ENCODE measurements at regions not wholly inside any gene's neighbourhood (a gene's known extent, or its start where the extent isn't known, plus 50 kb on each side); places are given as distances from the start of the nearest gene placed in this dataset.

DNA sequence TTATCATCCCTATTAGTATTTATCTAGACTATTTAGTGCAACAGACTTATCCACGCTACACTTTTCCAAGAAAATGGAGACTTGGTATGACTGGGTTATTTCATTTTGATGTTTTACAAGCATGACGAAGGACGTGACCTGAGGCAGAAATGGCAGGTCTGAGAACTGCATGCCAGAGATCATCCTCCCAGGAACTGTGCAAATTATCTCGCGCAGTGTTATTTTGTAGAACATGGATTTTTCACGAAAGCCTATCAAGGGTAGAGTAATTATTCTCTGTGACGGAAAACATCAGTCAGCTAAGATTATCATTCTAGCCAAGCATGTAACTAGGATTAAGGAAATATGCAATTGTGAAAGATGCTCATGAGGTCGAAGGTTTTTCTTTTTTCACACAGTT is 361.5 kb upstream of the AJAP1 start:
- no peak for ATAC-seq

GRCh38 chr1:4298361-4299083 is 355.9 kb upstream of the AJAP1 start:
- no peak for ATAC-seq

DNA sequence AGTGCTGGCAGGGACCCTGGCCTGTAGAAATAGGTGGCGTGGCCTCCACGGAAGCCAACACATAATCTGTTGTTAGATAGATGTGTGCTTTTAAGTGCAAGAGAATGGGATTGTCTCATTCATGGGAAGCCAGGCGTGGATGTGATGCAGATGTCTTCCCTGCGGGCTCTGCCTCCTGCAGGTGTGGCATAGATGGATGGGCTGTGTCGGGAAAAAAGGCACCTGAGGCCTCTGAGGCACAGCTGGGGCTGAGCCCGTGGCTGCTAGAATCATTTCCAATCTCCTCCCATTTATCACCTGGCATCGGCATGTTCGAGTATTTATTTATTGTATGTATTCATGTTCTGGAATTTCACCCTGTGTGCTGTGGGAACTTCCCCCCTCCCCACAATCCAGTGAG is 353.4 kb upstream of the AJAP1 start:
- no peak for ATAC-seq

DNA sequence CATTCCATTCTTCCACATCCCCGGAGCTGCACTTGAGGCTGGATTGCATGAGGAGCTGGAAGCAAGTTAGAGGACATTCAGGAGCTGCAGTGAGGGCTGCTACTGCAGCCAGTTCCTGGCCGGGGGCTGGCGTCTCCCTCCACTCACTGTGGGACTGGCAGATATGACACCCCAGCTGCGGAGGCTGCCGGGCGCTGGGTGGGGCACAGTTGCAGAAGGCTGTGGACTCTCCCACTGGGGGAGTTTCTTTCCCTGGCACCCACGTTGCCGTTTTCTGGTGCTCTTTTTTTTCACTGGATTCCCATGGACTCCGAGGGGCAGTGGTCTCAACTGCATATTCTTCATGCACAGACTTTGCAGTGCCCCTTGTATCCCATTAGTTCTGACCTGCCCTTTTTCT is 351.1 kb upstream of the AJAP1 start:
- no peak for ATAC-seq

- no peak for ATAC-seq
These were observed 348.7 kb upstream of the AJAP1 start for GRCh38 chr1:4305526-4306301.

DNA sequence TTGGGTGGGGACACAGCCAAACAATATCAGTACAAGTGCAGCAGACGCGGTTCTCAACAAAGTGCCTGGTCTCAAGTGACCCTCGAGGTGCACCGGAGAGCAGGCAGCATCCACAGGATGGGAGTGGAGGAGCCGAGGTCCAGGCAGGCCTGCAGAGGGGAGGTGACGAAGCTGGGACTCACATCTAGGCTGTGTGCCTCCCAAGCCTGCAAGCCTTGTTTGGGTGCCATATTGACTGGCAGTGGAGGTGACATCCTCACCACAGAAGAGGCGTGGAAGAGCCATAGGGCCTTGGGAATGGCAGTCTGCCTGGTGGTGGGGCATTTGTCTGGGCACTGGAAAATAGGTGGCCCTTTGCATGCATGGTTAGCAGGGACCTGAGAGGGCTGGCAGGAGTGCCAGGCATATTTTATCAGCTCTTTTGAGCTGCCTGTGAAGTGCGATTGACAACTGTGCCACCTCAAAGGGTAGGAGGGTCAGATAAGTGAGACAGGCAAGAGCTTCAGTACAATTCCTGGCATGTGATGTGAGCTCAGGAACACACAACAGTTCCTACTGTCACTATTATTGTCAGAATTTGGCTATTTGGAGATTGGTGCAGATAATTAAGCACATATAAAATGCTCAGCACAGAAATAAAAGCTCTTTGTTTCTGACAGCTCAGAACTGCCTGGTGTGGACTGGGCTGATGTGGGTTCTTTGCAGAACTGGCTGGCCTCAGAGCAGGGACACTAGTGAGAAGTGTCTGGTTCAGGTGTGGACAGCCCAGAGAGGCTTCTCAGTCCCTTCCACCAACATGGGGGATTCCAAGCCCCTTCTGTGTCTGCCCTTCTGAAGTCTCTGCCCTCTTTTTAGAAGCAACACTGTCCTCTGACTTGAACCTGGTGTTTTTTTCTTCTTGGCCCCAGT is 347.6 kb upstream of the AJAP1 start:
- no peak for ATAC-seq

GRCh38 chr1:4307468-4307845 is 347.0 kb upstream of the AJAP1 start:
- no peak for ATAC-seq

DNA sequence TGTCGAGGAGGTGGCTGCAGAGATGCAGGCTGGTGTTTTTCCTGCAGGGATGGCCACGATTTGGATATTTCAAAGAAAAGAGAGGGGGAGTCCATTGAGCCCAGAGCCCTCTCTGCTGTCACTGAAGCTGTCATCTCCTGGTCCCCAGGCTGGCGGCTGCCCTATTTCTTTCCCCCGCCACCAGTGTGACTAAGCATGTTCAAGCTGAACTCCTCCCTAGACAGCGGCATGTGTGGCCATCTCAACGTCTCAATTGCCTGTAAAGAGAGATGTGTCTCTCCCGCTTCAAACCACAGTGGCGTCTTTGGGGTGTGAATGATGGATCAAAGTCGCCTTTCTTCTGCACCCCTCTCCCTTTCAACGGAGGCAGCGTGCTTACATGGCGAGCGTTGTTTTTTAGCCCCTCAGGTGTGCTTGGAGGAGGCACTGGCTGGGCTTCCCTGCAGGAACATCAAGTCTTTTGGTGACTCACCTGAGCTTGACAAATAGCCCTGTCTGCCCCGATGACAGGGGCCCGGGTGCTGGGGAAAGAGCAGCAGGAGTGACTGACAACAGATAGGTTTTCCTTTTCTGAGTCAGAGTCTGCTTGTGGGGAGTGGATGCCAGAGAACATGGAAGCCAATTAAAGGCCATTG is 346.4 kb upstream of the AJAP1 start:
- no peak for ATAC-seq

DNA sequence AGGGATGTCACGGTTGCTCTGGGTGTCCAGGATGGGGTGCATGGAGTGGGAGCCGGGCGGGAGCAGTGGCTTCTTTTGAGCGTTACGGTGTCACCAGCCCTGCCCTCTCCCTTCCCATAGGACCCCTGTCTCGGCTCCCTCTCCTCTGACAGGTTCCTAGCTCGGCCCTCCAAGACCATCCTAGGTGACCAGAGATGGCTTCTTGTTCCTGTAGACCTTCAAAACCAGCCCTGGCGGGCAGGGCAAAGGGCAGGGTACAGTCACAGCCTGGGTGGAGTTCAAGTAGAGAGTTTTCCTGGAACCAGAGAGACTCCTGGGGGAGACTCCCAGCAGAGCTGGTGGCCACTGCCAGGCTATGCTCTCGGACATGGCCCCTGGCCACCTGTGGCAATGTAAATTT is 345.6 kb upstream of the AJAP1 start:
- no peak for ATAC-seq

- no peak for ATAC-seq
These were observed 344.6 kb upstream of the AJAP1 start for GRCh38 chr1:4309676-4310320.

GRCh38 chr1:4310396-4310923 is 343.9 kb upstream of the AJAP1 start:
- ATAC-seq = no peak

DNA sequence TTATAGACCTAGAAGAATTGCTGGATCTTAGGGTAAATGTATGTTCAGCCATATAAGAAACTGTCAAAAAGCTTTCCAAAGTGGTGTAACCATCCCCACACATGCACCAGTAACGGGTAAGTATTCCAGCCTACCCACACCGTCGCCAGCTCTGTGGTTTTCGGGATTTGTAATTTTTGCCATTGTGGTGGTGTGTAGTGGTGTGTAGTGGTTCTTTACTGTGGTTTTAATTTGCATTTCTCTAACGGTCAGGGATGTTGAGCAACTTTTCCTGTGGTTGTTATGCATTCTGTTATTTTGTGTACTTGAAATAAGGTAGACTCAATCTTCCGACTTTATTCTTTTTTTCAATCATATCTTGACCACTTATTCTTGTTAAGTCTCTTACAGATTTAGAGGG is 342.4 kb upstream of the AJAP1 start:
- no peak for ATAC-seq

GRCh38 chr1:4315202-4315601 is 339.2 kb upstream of the AJAP1 start:
- no peak for ATAC-seq

DNA sequence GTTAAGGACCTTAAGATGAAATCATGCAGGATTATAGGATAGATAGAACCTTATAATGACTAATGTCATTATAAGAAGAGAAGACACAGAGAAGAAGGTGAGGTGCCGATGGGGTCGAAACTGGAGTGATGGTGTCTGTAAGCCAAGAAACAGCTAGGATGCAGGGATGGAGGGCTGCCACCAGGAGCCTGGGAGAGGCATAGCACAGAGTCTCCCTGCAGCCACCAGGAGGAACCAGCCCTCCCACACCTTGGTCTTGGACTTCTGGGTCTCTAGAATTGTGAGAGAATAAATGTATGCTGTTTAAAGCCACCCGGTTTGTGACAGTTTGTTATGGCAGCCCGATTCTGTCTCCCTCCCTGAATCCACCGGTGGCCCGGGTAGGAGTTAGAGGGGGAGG is 337.2 kb upstream of the AJAP1 start:
- no peak for ATAC-seq

- ATAC-seq = no peak
These were observed 335.7 kb upstream of the AJAP1 start for GRCh38 chr1:4318720-4319119.

DNA sequence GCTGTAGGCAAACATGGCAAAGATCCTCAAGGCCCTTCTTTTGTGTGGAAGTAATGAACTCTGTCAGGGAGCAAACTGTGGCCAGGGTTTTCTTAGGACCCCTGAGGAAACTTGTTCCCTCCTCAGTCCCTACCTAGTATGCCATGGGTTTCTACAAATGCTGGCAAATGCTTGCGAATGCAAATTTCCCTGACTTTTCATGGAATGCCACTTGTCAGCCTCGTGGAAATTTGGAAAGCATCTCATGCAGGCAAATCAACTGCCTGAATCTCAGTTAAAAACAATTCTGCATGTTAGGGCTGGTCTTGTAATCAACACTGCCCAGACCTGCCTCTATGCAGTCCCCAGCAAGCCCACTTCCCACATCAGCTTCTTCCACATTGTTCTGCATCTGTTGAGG is 334.9 kb upstream of the AJAP1 start:
- ATAC-seq = no peak

- ATAC-seq = no peak
These were observed 331.5 kb upstream of the AJAP1 start for GRCh38 chr1:4322881-4323280.

- ATAC-seq = no peak
These were observed 331.1 kb upstream of the AJAP1 start for GRCh38 chr1:4323309-4323708.

GRCh38 chr1:4324525-4324924 is 329.9 kb upstream of the AJAP1 start:
- ATAC-seq = no peak

DNA sequence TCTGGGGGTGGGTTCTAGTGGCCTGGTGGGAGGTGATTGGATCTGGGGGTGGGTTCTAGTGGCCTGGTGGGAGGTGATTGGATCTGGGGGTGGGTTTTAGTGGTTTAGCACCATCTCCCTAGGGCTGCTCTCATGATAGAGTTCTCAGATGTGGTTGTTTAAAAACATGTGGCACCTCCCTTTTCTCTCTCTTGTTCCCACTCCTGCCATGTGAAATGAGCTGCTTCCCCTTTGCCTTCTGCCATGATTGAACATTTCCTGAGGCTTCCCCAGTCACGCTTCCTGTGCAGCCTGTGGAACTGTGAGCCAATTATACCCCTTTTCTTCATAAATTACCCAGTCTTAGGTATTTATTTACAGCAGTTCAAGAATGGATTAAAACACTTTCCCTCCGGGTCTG is 327.3 kb upstream of the AJAP1 start:
- no peak for ATAC-seq

DNA sequence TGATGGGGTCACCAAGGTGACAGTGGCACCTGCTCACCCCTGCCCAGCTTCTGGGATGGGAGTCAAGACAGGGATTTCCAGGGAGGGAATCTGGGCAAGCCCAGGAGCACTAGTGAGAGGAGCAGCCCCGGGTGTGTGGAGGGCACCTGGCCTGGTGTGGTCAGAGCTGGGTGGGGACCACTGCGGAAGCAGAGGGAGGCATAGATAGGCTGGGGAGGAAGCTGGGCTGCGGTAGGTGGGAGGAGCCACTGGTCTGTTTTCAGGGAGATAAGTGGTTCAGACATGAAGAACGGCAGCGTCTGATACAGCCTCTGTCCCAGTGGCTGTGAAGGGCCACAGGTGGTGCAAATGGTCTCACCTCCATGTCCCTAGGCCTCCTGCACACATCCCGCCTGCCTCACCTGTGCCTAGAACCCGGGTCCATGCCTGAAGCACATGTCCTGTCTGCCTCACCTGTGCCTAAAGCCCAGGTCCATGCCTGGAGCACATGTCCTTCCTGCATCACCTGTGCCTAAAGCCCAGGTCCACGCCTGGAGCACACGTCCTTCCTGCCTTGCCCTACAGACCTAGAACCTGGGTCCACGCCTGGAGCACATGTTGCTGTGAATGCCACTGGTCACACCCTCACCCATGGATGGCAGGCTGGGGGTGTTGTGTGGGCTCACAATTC is 325.9 kb upstream of the AJAP1 start:
- peak; percentile 15 for ATAC-seq
